HCT116 (cell line): ENCODE measurements at regions not wholly inside any gene's neighbourhood (a gene's known extent, or its start where the extent isn't known, plus 50 kb on each side); places are given as distances from the start of the nearest gene placed in this dataset.

ENCODE experiments used
- ATAC-seq: fragments of 200-7000 bp; cut with Tn5 transposase; 2 replicates; pipeline ENCODE4 v1.9.1; 2020; ENCODE audit warnings: mild to moderate bottlenecking, moderate library complexity
- BruUV-seq: library from RNA; stranded (reverse); fragments of 400-500 nt; replicated peaks from 2 replicates; lab custom pipeline; 2021; lab: Mats Ljungman, UMichigan
- CTCF ChIA-PET: fragments of 300-600 bp; sonication (Branson Sonifier 250); formaldehyde crosslinking; loops from one replicate; lab custom pipeline; 2021; ENCODE audit warnings: antibody characterized with exemption; lab: Charles Lee
- POLR2A ChIA-PET: fragments of 300-600, 350-600 bp; sonication (Branson Sonifier 250); formaldehyde crosslinking; loops from one replicate; lab custom pipeline; 2021; ENCODE audit warnings: antibody characterized with exemption; lab: Charles Lee
- RAD21 ChIA-PET, 2 experiments: fragments of 300-600 bp; sonication (Branson Sonifier 250); formaldehyde crosslinking; loops; one replicate each; lab custom pipeline; 2023; ENCODE audit warnings: low total read pairs in 2 of 2; ENCODE audit not compliant: uncharacterized antibody in 2 of 2, unreplicated experiment in 2 of 2, low non-redundant PET in 1 of 2; lab: Charles Lee
- DNase-seq: peaks from one replicate; pipeline ENCODE4 v3.0.0-alpha.2; 2010; ENCODE audit warnings: low read depth, low spot score
- H2AFZ ChIP-seq: fragments of 200-600 bp; shearing (Covaris generic), sonication (generic); 2 replicates; pipeline ENCODE4 v1.6.1; 2017; ENCODE audit warnings: low read depth, mixed run types, mixed read lengths, antibody characterized with exemption, low read length; ENCODE audit not compliant: poor library complexity, severe bottlenecking
- H3K27ac ChIP-seq: 2 replicates; pipeline ENCODE4 v1.5.1; 2012; ENCODE audit warnings: low read depth, low read length
- H3K27me3 ChIP-seq: fragments of 200-600 bp; sonication (generic); 2 replicates; pipeline ENCODE4 v1.6.1; 2016; ENCODE audit warnings: mixed run types, low read length, mixed read lengths; ENCODE audit not compliant: insufficient read depth
- H3K36me3 ChIP-seq, 2 experiments: fragments of 200-500 bp in 1 of 2; fragments of 200-600 bp in 1 of 2; sonication (Bioruptor generic) in 1 of 2; sonication (generic) in 1 of 2; 2 replicates each; pipeline versions ENCODE4 v1.5.1 to v1.6.1; 2014 to 2016; ENCODE audit warnings: low read length in 2 of 2, inconsistent platforms in 1 of 2, mixed read lengths in 1 of 2, mixed run types in 1 of 2; ENCODE audit not compliant: insufficient read depth in 2 of 2, control insufficient read depth in 1 of 2
- H3K4me1 ChIP-seq, 2 experiments: fragments of 200-600 bp in 1 of 2; sonication (generic) in 1 of 2; 2 replicates each; pipeline versions ENCODE4 v1.5.1 to v1.6.1; 2012 to 2017; ENCODE audit warnings: low read length in 2 of 2, inconsistent platforms in 1 of 2, mild to moderate bottlenecking in 1 of 2, mixed read lengths in 1 of 2, mixed run types in 1 of 2, moderate library complexity in 1 of 2; ENCODE audit not compliant: insufficient read depth in 2 of 2, control insufficient read depth in 1 of 2
- H3K4me2 ChIP-seq: fragments of 200-600 bp; sonication (generic); 2 replicates; pipeline ENCODE4 v1.6.1; 2017; ENCODE audit warnings: mixed run types, low read length, mixed read lengths
- H3K4me3 ChIP-seq, 2 experiments: fragments of 200-600 bp in 1 of 2; sonication (generic) in 1 of 2; replicated peaks in 1 of 2; 2 replicates each; pipeline ENCODE4 v1.5.1; 2011 to 2016; ENCODE audit warnings: low read length in 2 of 2, control low read depth in 1 of 2, low read depth in 1 of 2, mild to moderate bottlenecking in 1 of 2, mixed read lengths in 1 of 2, mixed run types in 1 of 2
- H3K79me2 ChIP-seq: fragments of 200-600 bp; sonication (generic); 2 replicates; pipeline ENCODE4 v1.6.1; 2017; ENCODE audit warnings: mild to moderate bottlenecking, mixed run types, low read length, moderate library complexity, mixed read lengths; ENCODE audit not compliant: insufficient read depth
- H3K9ac ChIP-seq: fragments of 200-600 bp; sonication (generic); 2 replicates; pipeline ENCODE4 v1.6.1; 2016; ENCODE audit warnings: low read length, mixed read lengths
- H3K9me2 ChIP-seq: fragments of 200-600 bp; sonication (generic), shearing (Covaris generic); 2 replicates; pipeline ENCODE4 v1.6.1; 2017; ENCODE audit warnings: mixed run types, mild to moderate bottlenecking, moderate library complexity; ENCODE audit not compliant: insufficient read depth
- H3K9me3 ChIP-seq, 2 experiments: fragments of 200-500 bp in 1 of 2; fragments of 200-600 bp in 1 of 2; sonication (Bioruptor generic) in 1 of 2; sonication (generic) in 1 of 2; 2 replicates each; pipeline ENCODE4 v1.6.1; 2014 to 2017; ENCODE audit warnings: low read length in 2 of 2, mixed read lengths in 2 of 2, inconsistent platforms in 1 of 2, low read depth in 1 of 2, mild to moderate bottlenecking in 1 of 2, mixed run types in 1 of 2, moderate library complexity in 1 of 2; ENCODE audit not compliant: control insufficient read depth in 1 of 2, insufficient read depth in 1 of 2
- H4K20me1 ChIP-seq: fragments of 200-600 bp; sonication (generic), shearing (Covaris generic); 2 replicates; pipeline ENCODE4 v1.6.1; 2017; ENCODE audit warnings: mixed run types, mild to moderate bottlenecking, moderate library complexity; ENCODE audit not compliant: insufficient read depth
- CBX3 ChIP-seq: IDR thresholded peaks from 2 replicates; pipeline ENCODE4 v1.6.1; 2012; ENCODE audit warnings: low read depth
- ELF1 ChIP-seq: IDR thresholded peaks from 2 replicates; pipeline ENCODE4 v1.6.1; 2012; ENCODE audit warnings: low read depth, borderline replicate concordance
- EZH2phosphoT487 ChIP-seq: fragments of 200-600 bp; IDR thresholded peaks from 2 replicates; pipeline ENCODE4 v1.6.1; 2018; ENCODE audit warnings: antibody characterized with exemption, borderline replicate concordance
- POLR2A ChIP-seq: IDR thresholded peaks from 2 replicates; pipeline ENCODE4 v1.7.0; 2011; ENCODE audit warnings: borderline replicate concordance; ENCODE audit not compliant: insufficient read depth, insufficient read length; ENCODE audit errors: extremely low read depth
- SIN3A ChIP-seq: IDR thresholded peaks from 2 replicates; pipeline ENCODE4 v1.6.1; 2012; ENCODE audit warnings: low read depth
- SP1 ChIP-seq: IDR thresholded peaks from 2 replicates; pipeline ENCODE4 v1.6.1; 2012; ENCODE audit warnings: low read depth
- YY1 ChIP-seq: IDR thresholded peaks from 2 replicates; pipeline ENCODE4 v1.6.1; 2011; ENCODE audit warnings: low read length, low read depth, moderate library complexity, mild to moderate bottlenecking; ENCODE audit not compliant: insufficient replicate concordance; ENCODE audit errors: extremely low read depth
- intact Hi-C: fragments of 100-400 bp; cut with micrococcal nuclease; formaldehyde crosslinking; loops from 2 replicates; pipeline ENCODE4 v1.10.0; 2022
- TF ChIP-seq, protein P1 (sequence below): IDR thresholded peaks from 2 replicates; pipeline ENCODE4 v1.6.1; 2012

DNA sequence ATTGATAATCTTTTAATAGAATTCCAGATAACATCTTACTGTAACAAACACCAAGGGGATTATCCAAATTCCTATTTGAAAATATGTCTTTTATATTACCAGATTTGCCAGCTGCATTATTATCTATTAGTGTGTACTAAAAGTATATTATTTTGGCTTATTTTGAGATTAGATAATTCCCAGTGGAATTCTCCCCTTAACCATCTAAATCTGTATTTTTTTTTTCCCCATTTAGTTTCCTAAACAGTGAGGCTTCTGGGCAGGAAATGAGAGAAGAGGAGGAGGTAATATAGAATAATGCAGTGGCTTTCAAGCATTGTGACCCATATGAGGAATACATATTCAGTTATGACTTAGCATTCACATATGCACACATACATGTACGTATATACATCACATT lies 53.5 kb upstream of the ABL1 start:
- no peak overlapping the region for H3K27ac ChIP-seq
- no peaks in the 10 kb centered on the region; a peak in 1 of 4 replicates for H3K9me3 ChIP-seq
- no peak for ATAC-seq
- ChIA-PET RAD21 (no interaction called here), CTCF (no interaction called here), POLR2A (no interaction called here)
- H3K4me2 ChIP-seq = no peak overlapping the region
- H3K4me3 ChIP-seq = no peak overlapping the region
- peaks cover 18% of the 10 kb centered on the region; the same call in 1 of the 2 replicates for H3K79me2 ChIP-seq
- no peak overlapping the region for H3K9ac ChIP-seq
- H3K9me2 ChIP-seq = no peaks in the 10 kb centered on the region
- no peak overlapping the region for H2AFZ ChIP-seq
- no peaks in the 10 kb centered on the region for H4K20me1 ChIP-seq
- no peaks in the 10 kb centered on the region for H3K36me3 ChIP-seq
- BruUV-seq = no TSS peak
- no peaks in the 10 kb centered on the region for H3K27me3 ChIP-seq
- no peaks in the 10 kb centered on the region; a peak in 1 of 4 replicates for H3K4me1 ChIP-seq
- intact Hi-C loops = loop anchor here (10.0 kb wide), 1 partner anchor 223 kb away; the partner anchor contains the start of gene LAMC3
- TF ChIP-seq ELF1 (no peak), SIN3A (no peak), CBX3 (no peak)
- no peak for DNase-seq

DNA sequence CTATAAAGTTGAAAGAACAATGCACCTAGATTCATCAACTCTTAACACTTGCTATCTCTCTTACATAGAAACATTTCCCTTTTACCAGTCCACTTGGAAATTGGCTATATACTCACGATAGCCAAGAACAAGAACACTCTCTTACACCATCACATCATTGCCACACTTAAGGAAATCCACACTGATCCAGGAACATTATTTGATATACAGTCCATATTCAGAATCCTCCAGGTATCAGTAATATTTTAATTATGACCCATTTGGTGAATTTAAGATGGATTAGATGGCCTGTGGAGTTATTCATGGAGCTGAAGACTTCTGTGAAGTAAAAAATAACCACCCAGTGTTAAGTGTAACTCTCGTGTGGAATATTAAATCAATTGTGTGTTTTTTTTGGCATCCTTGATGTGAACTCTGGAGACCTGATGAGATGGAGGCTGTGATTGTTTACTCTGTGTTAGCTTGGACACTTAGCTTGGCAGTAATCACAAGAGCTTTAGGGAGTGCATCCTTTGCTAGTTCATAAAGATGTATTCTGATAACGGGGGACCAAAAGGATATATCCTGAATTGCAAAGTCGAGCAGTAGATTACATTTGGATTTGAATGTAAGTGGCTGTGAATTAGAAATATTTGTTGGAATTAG lies 52.0 kb upstream of the ABL1 start:
- Histone ChIP-seq H3K4me1 (no peaks in the 10 kb centered on the region; a peak in 1 of 4 replicates), H3K79me2 (peaks cover 18% of the 10 kb centered on the region; the same call in 1 of the 2 replicates), H3K4me2 (no peak overlapping the region), H4K20me1 (no peaks in the 10 kb centered on the region), H2AFZ (no peak overlapping the region), H3K27me3 (no peaks in the 10 kb centered on the region), H3K9me2 (no peaks in the 10 kb centered on the region), H3K36me3 (no peaks in the 10 kb centered on the region), H3K9me3 (no peaks in the 10 kb centered on the region), H3K4me3 (no peak overlapping the region), H3K9ac (no peak overlapping the region), H3K27ac (no peak overlapping the region)
- no peak for DNase-seq
- ChIA-PET RAD21 (no interaction called here), POLR2A (no interaction called here), CTCF (interaction anchor here (0.7 kb wide), 1 partner anchor 14 kb away, joined by 3 read pairs; no protein-coding TSS in a partner anchor)
- no TSS peak for BruUV-seq
- ATAC-seq = no peak
- intact Hi-C loops = loop anchor here (10.0 kb wide), 1 partner anchor 222 kb away; the partner anchor contains the start of gene LAMC3
- TF ChIP-seq SP1 (no peak), POLR2A (no peak), SIN3A (no peak), YY1 (no peak), EZH2phosphoT487 (no peak)
- TF ChIP-seq, protein P1, sequence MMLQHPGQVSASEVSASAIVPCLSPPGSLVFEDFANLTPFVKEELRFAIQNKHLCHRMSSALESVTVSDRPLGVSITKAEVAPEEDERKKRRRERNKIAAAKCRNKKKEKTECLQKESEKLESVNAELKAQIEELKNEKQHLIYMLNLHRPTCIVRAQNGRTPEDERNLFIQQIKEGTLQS = no peak
